ENCODE measurements at regions not wholly inside any gene's neighbourhood (a gene's known extent, or its start where the extent isn't known, plus 50 kb on each side); places are given as distances from the start of the nearest gene placed in this dataset.
A peak's percentile ranks its signal among the peaks of the same experiment; 100 is the strongest.
"Not testable (repeated sequence)": the region's sequence is repeated elsewhere in the genome, so short reads cannot be mapped to it uniquely, and the experiment has no call there.

GRCh38 chr10:21285742-21286331 lies 239.6 kb downstream of the SKIDA1 start:
- no peak for DNase-seq

- no peak for DNase-seq
These were observed 240.3 kb downstream of the SKIDA1 start for GRCh38 chr10:21285207-21285606.

GRCh38 chr10:21284301-21284700 lies 241.2 kb downstream of the SKIDA1 start:
- DNase-seq = no peak

GRCh38 chr10:21283053-21283452 lies 242.4 kb downstream of the SKIDA1 start:
- not testable (repeated sequence) for DNase-seq

- no peak for DNase-seq
These were observed 243.6 kb downstream of the SKIDA1 start for GRCh38 chr10:21281765-21282484.

- DNase-seq = no peak
These were observed 244.4 kb downstream of the SKIDA1 start for GRCh38 chr10:21280971-21281572.

- no peak for DNase-seq
These were observed 245.4 kb downstream of the SKIDA1 start for GRCh38 chr10:21280037-21280436.

- DNase-seq = no peak
These were observed 246.3 kb downstream of the SKIDA1 start for GRCh38 chr10:21279217-21279575.

GRCh38 chr10:21278491-21279216 lies 246.8 kb downstream of the SKIDA1 start:
- DNase-seq = peak; percentile 48

GRCh38 chr10:21273400-21273968 lies 252.0 kb downstream of the SKIDA1 start:
- DNase-seq = no peak

GRCh38 chr10:21272643-21273399 lies 252.7 kb downstream of the SKIDA1 start:
- no peak for DNase-seq

- no peak for DNase-seq
These were observed 254.5 kb downstream of the SKIDA1 start for GRCh38 chr10:21270976-21271375.

- no peak for DNase-seq
These were observed 256.2 kb downstream of the SKIDA1 start for GRCh38 chr10:21269289-21269688.

GRCh38 chr10:21265622-21266021 lies 259.9 kb downstream of the SKIDA1 start:
- DNase-seq = no peak

- DNase-seq = no peak
These were observed 261.2 kb downstream of the SKIDA1 start for GRCh38 chr10:21264271-21264670.

- DNase-seq = no peak
These were observed 261.6 kb downstream of the SKIDA1 start for GRCh38 chr10:21263839-21264238.

- DNase-seq = no peak
These were observed 262.1 kb downstream of the SKIDA1 start for GRCh38 chr10:21263263-21263803.

- DNase-seq = no peak
These were observed 263.6 kb downstream of the SKIDA1 start for GRCh38 chr10:21261842-21262294.

GRCh38 chr10:21260506-21261149 lies 264.9 kb downstream of the SKIDA1 start:
- DNase-seq = no peak

GRCh38 chr10:21260066-21260465 lies 265.4 kb downstream of the SKIDA1 start:
- no peak for DNase-seq

- no peak for DNase-seq
These were observed 267.6 kb downstream of the SKIDA1 start for GRCh38 chr10:21257919-21258318.

- no peak for DNase-seq
These were observed 268.3 kb downstream of the SKIDA1 start for GRCh38 chr10:21257191-21257590.
